ENCODE measurements at regions not wholly inside any gene's neighbourhood (a gene's known extent, or its start where the extent isn't known, plus 50 kb on each side); places are given as distances from the start of the nearest gene placed in this dataset.

GRCh38 chr18:72640557-72640956, 96.4 kb upstream of the CBLN2 start:
- H4K20me1 ChIP-seq (ENCODE audit: insufficient read depth, low read length): no peaks in the 10 kb centered on the region
- intact Hi-C loops (cut with micrococcal nuclease; ENCODE audit: unreplicated experiment): no loop called here
- H3K4me2 ChIP-seq (ENCODE audit: low read length): no peak overlapping the region
- H2AFZ ChIP-seq (ENCODE audit: low read length): no peak overlapping the region
- H3K27ac ChIP-seq (ENCODE audit: low read depth, low read length, poor library complexity, severe bottlenecking): no peak overlapping the region
- H3K79me2 ChIP-seq (ENCODE audit: insufficient read depth, low read depth, low read length): no peaks in the 10 kb centered on the region
- POLR2A ChIA-PET: interaction anchor here (1.0 kb wide), 1 partner anchor 31 kb away, joined by 3 read pairs; no protein-coding TSS in a partner anchor
- H3K4me3 ChIP-seq (ENCODE audit: low read depth, low read length, poor library complexity, severe bottlenecking): no peak overlapping the region
- no peaks in the 10 kb centered on the region for H3K4me1 ChIP-seq (ENCODE audit: insufficient read depth, low read length, poor library complexity, severe bottlenecking)
- DNase-seq (ENCODE audit: low spot score): no peak
- H3K9me2 ChIP-seq (ENCODE audit: insufficient read depth, low read length): no peaks in the 10 kb centered on the region
- no peaks in the 10 kb centered on the region for H3K9me3 ChIP-seq (ENCODE audit: low read length)
- CTCF ChIA-PET (ENCODE audit: unreplicated experiment): no interaction called here
- no TSS peak for BruUV-seq (replicated peaks)
- TF ChIP-seq EZH2phosphoT487 (IDR thresholded peaks at IDR 0.05; ENCODE audit: borderline replicate concordance, low read depth, low read length): no peak
- TF ChIP-seq CTCF (conservative IDR thresholded peaks at IDR 0.05; ENCODE audit: low read length): no peak
- no peaks in the 10 kb centered on the region for H3K36me3 ChIP-seq (ENCODE audit: insufficient read depth, low read length)

GRCh38 chr18:72638376-72638775, 94.2 kb upstream of the CBLN2 start:
- Histone ChIP-seq H3K4me3 (ENCODE audit: low read depth, low read length, poor library complexity, severe bottlenecking) (no peak overlapping the region), H4K20me1 (ENCODE audit: insufficient read depth, low read length) (no peaks in the 10 kb centered on the region), H3K4me2 (ENCODE audit: low read length) (no peak overlapping the region), H3K27ac (ENCODE audit: low read depth, low read length, poor library complexity, severe bottlenecking) (no peak overlapping the region), H3K79me2 (ENCODE audit: insufficient read depth, low read depth, low read length) (no peaks in the 10 kb centered on the region), H3K9me2 (ENCODE audit: insufficient read depth, low read length) (no peaks in the 10 kb centered on the region), H3K4me1 (ENCODE audit: insufficient read depth, low read length, poor library complexity, severe bottlenecking) (no peaks in the 10 kb centered on the region), H2AFZ (ENCODE audit: low read length) (no peak overlapping the region), H3K36me3 (ENCODE audit: insufficient read depth, low read length) (no peaks in the 10 kb centered on the region), H3K9me3 (ENCODE audit: low read length) (no peaks in the 10 kb centered on the region)
- TF ChIP-seq CTCF (conservative IDR thresholded peaks at IDR 0.05; ENCODE audit: low read length): no peak
- TF ChIP-seq EZH2phosphoT487 (IDR thresholded peaks at IDR 0.05; ENCODE audit: borderline replicate concordance, low read depth, low read length): no peak
- CTCF ChIA-PET (ENCODE audit: unreplicated experiment): no interaction called here
- intact Hi-C loops (cut with micrococcal nuclease; ENCODE audit: unreplicated experiment): no loop called here
- no TSS peak for BruUV-seq (replicated peaks)
- DNase-seq (ENCODE audit: low spot score): no peak
- POLR2A ChIA-PET: no interaction called here

- Histone ChIP-seq H3K4me2 (ENCODE audit: low read length) (no peak overlapping the region), H3K9me3 (ENCODE audit: low read length) (no peaks in the 10 kb centered on the region), H3K27ac (ENCODE audit: low read depth, low read length, poor library complexity, severe bottlenecking) (no peak overlapping the region), H3K36me3 (ENCODE audit: insufficient read depth, low read length) (no peaks in the 10 kb centered on the region), H4K20me1 (ENCODE audit: insufficient read depth, low read length) (no peaks in the 10 kb centered on the region), H3K4me1 (ENCODE audit: insufficient read depth, low read length, poor library complexity, severe bottlenecking) (no peaks in the 10 kb centered on the region), H3K4me3 (ENCODE audit: low read depth, low read length, poor library complexity, severe bottlenecking) (no peak overlapping the region), H3K79me2 (ENCODE audit: insufficient read depth, low read depth, low read length) (no peaks in the 10 kb centered on the region), H2AFZ (ENCODE audit: low read length) (no peak overlapping the region), H3K9me2 (ENCODE audit: insufficient read depth, low read length) (no peaks in the 10 kb centered on the region)
- DNase-seq (ENCODE audit: low spot score): no peak
- intact Hi-C loops (cut with micrococcal nuclease; ENCODE audit: unreplicated experiment): no loop called here
- ChIA-PET POLR2A (no interaction called here), CTCF (ENCODE audit: unreplicated experiment) (no interaction called here)
- BruUV-seq (replicated peaks): no TSS peak
- TF ChIP-seq CTCF (conservative IDR thresholded peaks at IDR 0.05; ENCODE audit: low read length) (no peak), EZH2phosphoT487 (IDR thresholded peaks at IDR 0.05; ENCODE audit: borderline replicate concordance, low read depth, low read length) (no peak)
Measured at GRCh38 chr18:72637721-72638120, 93.6 kb upstream of the CBLN2 start.

Data from OCI-LY7 (cell line).